ENCODE measurements at regions not wholly inside any gene's neighbourhood (a gene's known extent, or its start where the extent isn't known, plus 50 kb on each side); places are given as distances from the start of the nearest gene placed in this dataset.

GRCh38 chr4:156309031-156309430 is 355.4 kb upstream of the CTSO start:
- no peak for TF ChIP-seq POLR2A (IDR thresholded peaks at IDR 0.05; ENCODE audit: low read length)
- no peak for TF ChIP-seq GATA1 (IDR thresholded peaks at IDR 0.05; ENCODE audit: low read depth, low read length)
